C4-2B (cell line): ENCODE measurements at regions not wholly inside any gene's neighbourhood (a gene's known extent, or its start where the extent isn't known, plus 50 kb on each side); places are given as distances from the start of the nearest gene placed in this dataset.

Experiments used
- CTCF ChIP-seq: fragments of 450-650 bp; conservative IDR thresholded peaks from 2 replicates; pipeline ENCODE4 v1.5.1; 2017; ENCODE audit warnings: mild to moderate bottlenecking
- ZFX ChIP-seq: fragments of 450-650 bp; IDR thresholded peaks from 2 replicates; pipeline ENCODE4 v1.6.1; 2017

- TF ChIP-seq CTCF (no peak), ZFX (no peak)
These were observed 752.1 kb downstream of the NCAM2 start for GRCh38 chr21:21750124-21750825.
